NB4 (cell line): ENCODE measurements at regions not wholly inside any gene's neighbourhood (a gene's known extent, or its start where the extent isn't known, plus 50 kb on each side); places are given as distances from the start of the nearest gene placed in this dataset.

Experiments used
- CTCF ChIP-seq: IDR thresholded peaks from one replicate; pipeline ENCODE4 v1.5.1; 2012; ENCODE audit warnings: low read depth, low read length
- MYC ChIP-seq: IDR thresholded peaks from 2 replicates; pipeline ENCODE4 v1.6.1; 2011; ENCODE audit warnings: low read depth, low read length
- POLR2A ChIP-seq: IDR thresholded peaks from 2 replicates; pipeline ENCODE4 v1.6.1; 2011; ENCODE audit warnings: mild to moderate bottlenecking; ENCODE audit not compliant: insufficient read length; ENCODE audit errors: extremely low read depth

DNA sequence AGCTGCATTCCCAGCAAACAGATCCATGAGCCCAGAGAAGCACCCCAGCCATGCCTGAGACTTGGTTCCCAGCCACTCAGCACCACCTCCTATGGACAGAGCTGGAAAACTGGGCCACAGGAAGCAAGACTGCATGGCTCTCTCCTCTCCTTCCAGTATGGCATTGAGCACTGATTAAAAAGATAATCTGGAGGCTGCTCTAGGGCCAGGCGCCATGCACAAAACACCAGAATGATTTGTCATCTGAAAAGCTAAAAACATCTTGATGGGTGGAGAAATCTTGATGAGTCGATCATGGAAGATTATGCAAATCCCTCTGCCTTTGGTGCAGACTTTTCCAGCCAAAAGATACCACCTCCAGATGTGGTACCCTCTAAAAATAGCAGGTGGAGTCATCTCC is 62.7 kb upstream of the MRPS22 start:
- TF ChIP-seq CTCF: no peak
- no peak for TF ChIP-seq POLR2A
- TF ChIP-seq MYC: no peak
